ENCODE measurements at regions not wholly inside any gene's neighbourhood (a gene's known extent, or its start where the extent isn't known, plus 50 kb on each side); places are given as distances from the start of the nearest gene placed in this dataset.
"Not testable (repeated sequence)": the region's sequence is repeated elsewhere in the genome, so short reads cannot be mapped to it uniquely, and the experiment has no call there.

- no peak for DNase-seq (ENCODE audit: low spot score)
Measured at GRCh38 chr20:50360921-50361320, 149.3 kb upstream of the PTPN1 start.

- not testable (repeated sequence) for DNase-seq (ENCODE audit: low spot score)
Measured at GRCh38 chr20:50362177-50362576, 148.0 kb upstream of the PTPN1 start.

- DNase-seq (ENCODE audit: low spot score): no peak
Measured at GRCh38 chr20:50363027-50363426, 147.2 kb upstream of the PTPN1 start.

- DNase-seq (ENCODE audit: low spot score): no peak
Measured at GRCh38 chr20:50363479-50363878, 146.7 kb upstream of the PTPN1 start.

GRCh38 chr20:50364542-50364941 lies 145.6 kb upstream of the PTPN1 start:
- no peak for DNase-seq (ENCODE audit: low spot score)

GRCh38 chr20:50366270-50367103 lies 143.7 kb upstream of the PTPN1 start:
- peak; percentile 27 for DNase-seq (ENCODE audit: low spot score)

GRCh38 chr20:50367104-50367674 lies 143.0 kb upstream of the PTPN1 start:
- no peak for DNase-seq (ENCODE audit: low spot score)

GRCh38 chr20:50367739-50368375 lies 142.3 kb upstream of the PTPN1 start:
- no peak for DNase-seq (ENCODE audit: low spot score)

GRCh38 chr20:50368386-50368785 lies 141.8 kb upstream of the PTPN1 start:
- no peak for DNase-seq (ENCODE audit: low spot score)

- DNase-seq (ENCODE audit: low spot score): no peak
Measured at GRCh38 chr20:50368813-50369224, 141.4 kb upstream of the PTPN1 start.

GRCh38 chr20:50369225-50370035 lies 140.8 kb upstream of the PTPN1 start:
- DNase-seq (ENCODE audit: low spot score): no peak

- no peak for DNase-seq (ENCODE audit: low spot score)
Measured at GRCh38 chr20:50370036-50370566, 140.1 kb upstream of the PTPN1 start.

GRCh38 chr20:50371878-50372769 lies 138.1 kb upstream of the PTPN1 start:
- DNase-seq (ENCODE audit: low spot score): no peak

GRCh38 chr20:50372770-50373088 lies 137.5 kb upstream of the PTPN1 start:
- DNase-seq (ENCODE audit: low spot score): no peak

GRCh38 chr20:50373674-50374286 lies 136.4 kb upstream of the PTPN1 start:
- no peak for DNase-seq (ENCODE audit: low spot score)

- DNase-seq (ENCODE audit: low spot score): no peak
Measured at GRCh38 chr20:50374541-50375078, 135.6 kb upstream of the PTPN1 start.

GRCh38 chr20:50376179-50376887 lies 133.8 kb upstream of the PTPN1 start:
- DNase-seq (ENCODE audit: low spot score): no peak

- no peak for DNase-seq (ENCODE audit: low spot score)
Measured at GRCh38 chr20:50376888-50377459, 133.2 kb upstream of the PTPN1 start.

All from CD4-positive, alpha-beta T cell treated with Interleukin-2 at 100 ng/mL for 4 hours (primary cell).